HG03066 (cell line): ENCODE measurements at regions not wholly inside any gene's neighbourhood (a gene's known extent, or its start where the extent isn't known, plus 50 kb on each side); places are given as distances from the start of the nearest gene placed in this dataset.

Source experiments
- ATAC-seq: cut with Tn5 transposase; IDR thresholded peaks from one replicate; pipeline ENCODE4 v1.9.1; 2021; ENCODE audit warnings: low read depth; ENCODE audit not compliant: unreplicated experiment

DNA sequence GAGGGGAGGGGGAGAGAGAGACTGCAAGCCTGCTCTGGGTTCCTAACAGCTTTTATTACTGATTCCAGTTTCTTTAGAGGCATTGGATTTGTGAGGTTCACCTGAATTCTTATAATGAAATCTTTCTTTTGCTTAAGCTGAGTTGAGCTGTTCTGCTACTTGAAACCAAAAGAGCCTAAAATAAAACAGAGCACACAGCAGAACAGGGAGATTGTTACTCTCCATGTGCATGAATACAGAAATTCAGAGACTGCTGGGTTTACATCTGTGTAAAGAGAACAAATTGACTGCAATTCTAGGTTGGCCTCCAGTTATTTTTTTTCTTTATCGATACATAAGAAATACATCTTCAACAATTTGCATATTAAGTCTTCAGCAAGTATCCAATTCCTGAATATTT, 168.8 kb upstream of the NRIP1 start:
- no peak for ATAC-seq

DNA sequence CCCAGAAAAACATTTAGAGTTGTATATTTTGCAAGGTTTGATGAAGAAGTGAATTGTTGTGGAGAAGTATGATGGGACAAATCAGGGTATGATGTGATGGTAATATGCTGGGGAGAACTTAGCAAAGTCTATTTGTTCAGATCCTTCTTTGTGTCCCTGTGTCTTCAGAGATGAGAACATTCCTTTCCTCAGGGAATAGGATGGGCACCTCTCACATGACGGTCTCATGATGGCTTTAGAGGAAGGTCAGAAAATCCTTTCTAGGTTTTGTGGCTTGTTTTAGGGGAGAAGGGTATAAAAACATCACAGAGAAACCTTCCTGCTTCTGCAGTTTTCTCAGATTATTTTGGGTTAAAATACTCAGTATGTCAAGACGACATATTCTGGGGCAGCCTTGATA, 171.3 kb upstream of the NRIP1 start:
- no peak for ATAC-seq

DNA sequence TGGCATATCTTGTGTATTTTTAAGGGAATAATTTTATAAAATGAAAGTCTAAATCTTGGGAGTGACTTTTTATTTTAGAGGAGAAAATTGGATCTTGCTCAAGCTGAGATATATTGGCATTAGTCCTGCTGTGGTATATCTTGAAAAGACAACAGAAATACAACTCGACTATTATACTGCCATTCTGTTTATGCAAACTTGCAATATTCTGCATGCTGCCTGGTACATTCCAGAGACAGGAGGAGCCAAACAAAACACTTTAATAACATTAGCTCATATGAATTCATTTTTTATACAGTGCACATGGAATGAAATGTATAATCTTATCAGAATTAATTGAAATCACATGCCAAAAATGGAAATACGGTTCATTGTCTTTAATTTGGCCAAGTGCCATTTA, 176.0 kb upstream of the NRIP1 start:
- ATAC-seq: no peak

DNA sequence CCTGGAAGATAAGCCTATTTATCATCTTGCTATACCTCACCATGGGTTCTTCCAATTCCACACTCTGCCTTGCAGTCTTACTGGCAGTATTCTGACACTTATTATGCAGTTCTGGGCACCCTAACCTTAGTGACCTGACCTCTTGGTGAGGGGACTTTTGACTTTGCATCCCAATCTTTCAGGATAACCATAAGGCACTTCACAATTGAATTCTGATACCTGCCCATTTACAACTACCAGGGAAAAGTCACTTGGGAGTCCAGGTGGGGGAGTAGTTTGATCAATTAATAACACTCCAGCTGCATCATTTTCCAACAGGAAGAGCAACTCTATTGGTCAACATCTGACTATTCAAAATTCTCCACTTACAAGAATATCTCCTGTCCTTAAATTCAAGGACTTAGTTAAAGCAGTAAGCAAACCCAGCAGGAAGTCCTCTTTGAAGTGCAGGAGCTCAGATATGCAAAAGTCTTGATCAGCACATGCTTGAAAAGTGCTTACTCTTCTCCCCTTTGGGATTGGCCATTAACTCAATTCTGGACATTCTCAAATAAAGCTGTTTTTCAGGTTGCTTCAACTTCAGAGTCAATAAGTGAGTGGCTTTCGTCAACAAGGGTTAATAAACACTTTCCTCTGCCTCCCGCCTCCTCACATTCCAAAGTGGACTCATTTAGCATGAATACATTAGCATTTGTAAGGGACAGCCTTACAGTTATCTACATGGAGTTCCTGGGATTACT, 177.4 kb upstream of the NRIP1 start:
- no peak for ATAC-seq

DNA sequence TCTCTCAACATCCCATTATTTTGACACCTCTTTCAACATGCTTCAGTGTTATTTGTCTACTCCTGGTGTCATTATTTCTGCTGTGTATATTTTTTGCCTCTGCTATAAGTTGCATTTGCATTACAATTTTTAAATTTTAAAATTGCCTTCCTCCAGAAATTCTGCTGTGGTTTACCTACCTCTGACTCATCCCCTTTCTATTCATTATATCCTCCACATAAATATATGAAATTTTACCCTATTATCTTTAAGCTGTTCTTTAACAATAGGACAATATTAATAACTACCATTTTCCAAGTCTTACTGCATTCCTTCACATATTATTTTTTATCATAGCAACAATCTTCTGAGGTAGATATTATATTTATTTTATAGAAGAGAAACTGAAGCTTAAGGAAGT, 178.1 kb upstream of the NRIP1 start:
- no peak for ATAC-seq

DNA sequence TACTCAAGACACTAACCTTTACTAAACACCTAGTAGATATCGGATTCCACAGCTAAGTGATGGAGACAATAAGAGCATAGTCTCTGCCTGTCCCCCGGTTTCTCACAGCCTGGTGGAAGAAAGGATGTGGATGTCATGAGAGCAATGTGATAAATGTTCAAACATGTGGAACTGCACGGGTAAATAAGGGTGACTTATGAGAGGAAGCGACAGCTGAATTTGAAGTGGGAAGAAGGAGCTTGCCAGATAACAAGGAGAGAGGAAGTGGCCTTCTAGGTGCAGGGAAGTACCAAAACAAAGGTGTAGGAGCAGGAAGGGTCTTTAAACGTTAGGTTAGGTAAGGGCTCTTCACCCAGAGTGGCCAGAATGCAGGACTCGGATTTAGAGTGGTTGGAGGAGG, 178.6 kb upstream of the NRIP1 start:
- ATAC-seq: no peak

DNA sequence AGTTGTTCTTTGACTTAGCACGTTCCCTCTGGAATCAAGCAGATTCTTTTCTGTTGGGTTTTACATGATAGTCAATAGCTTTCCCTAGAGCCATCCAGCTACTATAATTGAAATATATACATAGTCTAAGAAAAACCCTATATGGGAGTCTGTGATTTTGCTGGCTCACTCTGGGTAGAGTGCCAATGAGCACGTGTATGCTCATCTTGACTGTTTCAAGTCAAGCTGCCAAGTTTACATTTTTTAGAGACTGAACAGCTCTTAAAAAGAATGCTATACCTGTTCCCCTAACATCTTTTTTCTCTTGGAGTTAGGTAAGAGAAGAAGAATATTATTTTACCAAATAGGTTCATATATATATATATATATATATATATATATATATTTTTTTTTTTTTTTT, 182.8 kb upstream of the NRIP1 start:
- ATAC-seq: no peak

DNA sequence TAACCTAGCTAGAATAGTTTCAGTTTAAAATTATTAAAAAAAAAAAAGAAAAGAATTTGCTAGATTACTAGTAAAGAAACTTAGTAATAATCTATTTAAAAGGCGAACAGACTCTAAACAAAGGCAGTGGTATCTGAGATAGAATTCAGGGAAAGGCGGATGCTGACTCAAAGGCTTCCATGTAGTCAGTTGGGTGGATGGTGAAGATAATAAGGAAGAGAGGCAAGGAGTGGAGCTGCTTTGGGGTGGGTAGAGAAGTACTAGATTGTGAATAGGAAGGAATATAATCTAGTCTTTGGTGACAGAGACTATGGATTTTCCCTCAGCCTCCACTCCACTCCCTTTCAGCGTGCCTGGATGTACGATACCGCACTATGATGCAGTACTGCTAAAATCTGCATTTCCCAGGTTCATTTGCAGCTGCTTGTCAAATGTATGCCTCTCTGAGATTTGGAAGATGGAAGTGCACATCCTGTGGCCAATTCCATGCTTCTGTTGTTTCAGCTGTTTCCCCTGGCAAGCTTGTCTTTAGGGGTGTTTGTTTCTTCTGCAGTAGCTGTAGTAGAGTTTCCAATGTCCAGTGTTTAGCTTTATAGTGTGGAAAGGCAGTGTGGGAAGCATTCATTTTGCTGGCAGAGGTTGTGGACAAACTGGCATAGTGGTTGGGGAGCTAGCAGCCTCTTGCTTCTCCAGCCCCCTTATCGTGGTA, 184.6 kb upstream of the NRIP1 start:
- ATAC-seq: no peak

DNA sequence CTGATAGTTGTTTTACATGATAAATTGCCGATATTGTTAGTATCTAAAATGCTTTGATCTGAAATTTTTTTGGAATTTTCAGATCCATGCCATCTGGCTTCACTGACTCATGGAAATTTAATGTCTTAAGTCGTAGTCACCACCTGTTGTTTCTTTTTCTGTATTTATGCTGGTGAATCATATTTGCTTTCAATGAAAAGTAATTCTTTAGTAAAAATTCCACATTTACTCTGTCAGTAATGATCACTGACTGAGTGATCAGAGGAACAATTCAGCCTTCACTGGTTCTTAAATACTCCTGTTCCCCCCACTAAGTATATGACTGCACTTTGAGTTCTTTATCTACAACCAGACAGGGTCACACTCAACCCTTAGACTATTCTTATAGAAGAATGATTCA, 185.6 kb upstream of the NRIP1 start:
- ATAC-seq: no peak

DNA sequence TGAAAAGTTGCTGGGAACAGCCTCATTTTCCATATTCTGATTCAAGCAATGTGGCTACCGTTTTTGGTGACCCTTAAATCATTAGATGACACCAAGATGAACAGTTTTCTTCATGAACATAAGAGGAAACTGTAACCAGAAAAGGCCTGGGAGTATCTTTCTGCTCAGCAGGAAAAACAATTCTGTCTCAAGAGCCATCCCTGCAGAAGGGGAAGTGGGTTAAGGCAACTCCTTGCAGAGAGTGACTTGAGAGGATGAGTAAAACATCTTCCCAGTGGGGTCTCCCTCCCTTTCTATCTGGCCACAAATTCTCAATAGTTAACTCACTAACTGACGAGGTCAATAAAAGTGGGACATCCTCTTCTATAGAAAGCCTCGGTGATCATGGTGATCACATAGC, 187.6 kb upstream of the NRIP1 start:
- no peak for ATAC-seq

DNA sequence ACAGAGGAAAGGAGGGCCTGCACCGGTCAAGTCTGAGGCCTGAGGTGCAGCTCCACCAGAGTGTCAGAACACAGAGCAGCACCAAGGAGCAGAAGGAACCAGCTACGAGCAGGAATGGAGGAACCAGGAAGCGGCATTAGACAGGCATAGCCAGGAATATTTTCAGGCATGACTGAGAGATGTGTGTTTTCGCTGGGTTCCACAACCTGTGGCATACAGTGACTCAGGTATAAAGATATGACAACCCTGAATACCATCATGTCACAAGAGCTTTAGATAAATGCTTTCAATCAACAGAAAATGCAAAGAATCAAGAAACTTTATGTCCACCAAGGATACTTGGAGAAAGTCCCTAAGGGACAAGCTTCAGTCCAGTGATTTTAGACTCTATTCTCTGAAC, 189.3 kb upstream of the NRIP1 start:
- ATAC-seq: no peak

DNA sequence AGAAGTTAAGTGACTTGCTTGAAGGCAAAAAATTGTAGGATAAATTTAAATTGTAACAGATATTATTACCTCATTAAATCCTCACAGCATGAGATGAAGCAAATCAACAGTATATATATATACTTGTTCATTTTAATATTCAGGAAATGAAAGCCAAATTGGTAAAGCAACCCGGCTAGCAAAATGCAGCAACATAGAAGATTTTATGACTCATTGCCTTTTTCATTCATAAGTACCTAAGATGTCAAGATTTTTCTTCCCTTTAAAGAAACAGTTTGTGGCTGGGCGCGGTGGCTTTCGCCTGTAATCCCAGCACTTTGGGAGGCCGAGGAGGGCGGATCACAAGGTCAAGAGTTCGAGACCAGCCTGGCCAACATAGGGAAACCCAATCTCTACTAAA, 190.5 kb upstream of the NRIP1 start:
- no peak for ATAC-seq

DNA sequence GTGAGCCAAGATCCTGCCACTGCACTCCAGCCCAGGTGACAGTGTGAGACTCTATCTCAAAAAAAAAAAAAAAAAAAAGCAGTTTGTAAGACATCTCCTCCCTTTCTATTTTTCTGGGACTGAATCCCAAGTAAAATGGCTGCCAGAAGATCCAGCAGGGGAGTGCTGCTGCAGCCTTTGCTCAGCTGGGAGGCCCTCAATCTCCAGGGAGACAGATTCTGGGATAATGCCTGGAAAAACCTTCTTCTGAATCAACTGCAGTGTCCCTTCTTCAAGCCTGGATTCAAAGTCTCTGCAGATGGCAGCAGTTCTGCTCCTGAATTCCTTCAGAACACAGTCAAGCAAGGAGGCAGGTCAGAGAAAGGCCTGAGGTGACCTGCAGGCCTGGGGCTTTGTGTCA, 191.0 kb upstream of the NRIP1 start:
- no peak for ATAC-seq

DNA sequence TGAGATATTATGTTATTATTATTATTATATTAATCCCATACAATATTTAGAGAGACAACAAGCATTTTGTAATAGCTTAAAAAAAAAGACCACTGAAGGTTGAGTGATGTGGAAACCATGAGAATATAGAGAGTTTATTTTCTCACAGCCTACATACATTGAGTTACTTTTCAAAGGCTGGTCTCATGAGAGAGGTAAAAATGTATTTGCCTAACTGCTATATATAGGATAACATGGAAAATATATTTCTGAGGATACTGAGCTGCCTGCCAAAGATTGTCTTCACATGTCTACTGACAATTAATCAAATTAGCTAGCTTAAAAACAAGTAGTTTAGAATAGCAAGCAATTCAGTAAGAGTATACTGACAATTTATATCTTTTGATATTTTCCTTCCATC, 192.2 kb upstream of the NRIP1 start:
- ATAC-seq: no peak

DNA sequence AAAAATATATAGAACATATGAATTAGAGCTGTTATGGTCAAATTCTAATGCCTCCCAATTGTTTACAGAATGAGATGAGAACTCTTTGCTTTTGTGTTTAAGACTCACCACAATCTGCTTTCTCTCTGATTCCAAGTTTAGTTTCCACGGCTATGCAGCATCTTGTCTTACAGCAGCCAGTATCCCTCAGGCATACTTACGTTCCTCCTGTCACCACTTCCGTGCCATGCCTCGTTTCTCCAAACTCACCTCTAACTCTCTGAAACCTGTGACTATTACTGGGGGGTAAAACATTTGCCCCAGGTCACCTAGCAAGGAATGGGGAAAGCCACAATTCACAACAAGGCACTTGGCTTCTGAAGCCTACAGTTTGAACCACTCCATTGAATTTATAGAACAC, 192.8 kb upstream of the NRIP1 start:
- ATAC-seq: no peak

DNA sequence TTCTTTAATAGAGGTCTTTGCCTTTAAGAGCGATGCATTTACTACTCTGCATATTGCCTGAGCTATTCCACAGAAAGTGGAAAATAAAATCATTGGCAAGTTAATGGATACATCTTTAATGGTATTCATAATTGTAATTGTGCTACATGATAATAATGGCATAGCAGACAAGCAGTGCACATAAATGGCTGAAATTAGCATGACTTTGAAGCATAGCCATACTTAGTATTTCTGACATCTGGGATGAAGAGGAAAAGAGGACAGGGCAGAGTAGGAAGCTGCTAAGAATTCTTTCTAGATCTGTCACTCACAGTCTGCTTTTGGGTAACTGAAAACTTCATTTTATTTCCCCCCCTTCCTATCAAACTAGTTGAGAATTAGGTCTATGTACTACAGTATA, 195.0 kb upstream of the NRIP1 start:
- ATAC-seq: no peak

DNA sequence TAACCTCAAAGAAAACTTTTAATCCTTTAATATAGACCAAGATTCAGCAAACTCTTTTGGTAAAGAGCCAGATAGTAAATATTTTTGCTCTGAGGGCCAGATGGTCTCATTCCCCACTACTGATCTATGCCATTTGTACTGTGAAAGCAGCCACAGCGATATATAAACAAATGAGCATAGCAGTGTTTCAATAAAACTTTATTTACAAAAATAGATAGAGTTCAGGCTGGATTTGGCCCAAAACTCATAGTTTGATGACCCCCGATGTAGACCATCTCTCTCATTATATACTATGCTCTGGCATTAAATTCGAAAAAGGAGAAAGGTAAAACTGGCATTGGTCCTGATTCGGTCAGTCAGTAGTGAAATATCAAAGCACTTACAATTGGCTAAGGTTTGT, 195.8 kb upstream of the NRIP1 start:
- no peak for ATAC-seq

DNA sequence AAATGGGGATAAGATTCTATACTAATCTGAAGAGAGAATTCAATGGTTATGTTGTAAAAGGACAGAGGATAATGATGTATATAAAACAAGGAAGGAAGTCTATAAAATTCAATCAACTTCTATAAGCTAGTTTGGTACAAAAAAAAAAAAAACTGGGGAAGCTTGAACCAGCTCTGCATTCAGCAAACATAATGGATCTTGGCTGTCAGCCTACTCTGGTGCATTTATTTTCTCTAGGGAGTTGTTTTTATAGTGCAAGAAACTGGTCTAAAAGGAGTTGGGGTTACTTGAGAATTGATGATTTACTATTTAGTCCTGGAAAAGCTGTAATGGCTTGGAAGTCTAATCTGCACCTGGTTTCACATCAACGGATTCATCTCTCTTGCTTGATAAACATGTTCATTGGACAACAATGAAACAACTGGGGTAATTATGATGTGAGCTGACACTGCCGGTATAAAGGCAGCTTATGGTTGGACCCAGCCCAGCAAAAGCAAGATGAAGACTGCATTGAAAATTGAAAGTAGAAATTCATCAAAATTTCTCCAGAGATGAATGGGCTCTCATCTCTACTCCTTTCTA, 199.4 kb upstream of the NRIP1 start:
- no peak for ATAC-seq

DNA sequence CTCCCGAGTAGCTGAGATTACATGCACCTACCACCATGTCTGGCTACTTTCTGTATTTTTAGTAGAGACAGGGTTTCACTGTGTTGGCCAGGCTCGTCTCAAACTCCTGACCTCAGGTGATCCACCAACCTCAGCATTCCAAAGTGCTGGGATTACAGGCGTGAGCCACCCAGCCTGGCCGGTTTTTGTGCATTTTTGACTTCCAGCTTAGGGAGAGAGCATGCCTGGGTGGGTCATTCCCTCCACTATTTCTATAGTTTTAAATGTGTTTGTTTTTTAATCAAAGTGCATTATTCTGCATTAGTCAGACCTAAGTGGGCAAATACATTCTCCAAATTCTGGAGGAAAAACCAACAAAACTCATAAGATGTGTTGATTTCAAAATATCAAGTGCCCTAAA, 207.4 kb upstream of the NRIP1 start:
- no peak for ATAC-seq

DNA sequence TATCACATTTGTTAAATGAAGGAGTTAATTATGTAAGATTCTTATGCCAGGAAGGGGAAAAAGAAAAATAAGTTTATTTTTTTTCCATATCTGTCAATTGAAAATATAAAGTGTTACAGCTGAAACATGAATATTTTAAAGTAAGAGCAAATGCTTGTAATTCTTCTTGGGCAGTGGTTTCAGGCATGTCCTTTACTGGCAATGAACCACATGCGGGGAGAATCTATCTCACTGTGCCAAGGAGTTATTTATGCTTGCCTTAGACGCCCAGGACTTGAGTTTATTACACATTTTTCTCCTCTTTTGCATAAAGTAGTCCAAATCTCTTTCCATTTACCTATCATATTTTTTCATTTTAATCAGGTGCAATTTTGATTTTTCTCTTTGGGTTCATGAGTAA, 207.8 kb upstream of the NRIP1 start:
- no peak for ATAC-seq

DNA sequence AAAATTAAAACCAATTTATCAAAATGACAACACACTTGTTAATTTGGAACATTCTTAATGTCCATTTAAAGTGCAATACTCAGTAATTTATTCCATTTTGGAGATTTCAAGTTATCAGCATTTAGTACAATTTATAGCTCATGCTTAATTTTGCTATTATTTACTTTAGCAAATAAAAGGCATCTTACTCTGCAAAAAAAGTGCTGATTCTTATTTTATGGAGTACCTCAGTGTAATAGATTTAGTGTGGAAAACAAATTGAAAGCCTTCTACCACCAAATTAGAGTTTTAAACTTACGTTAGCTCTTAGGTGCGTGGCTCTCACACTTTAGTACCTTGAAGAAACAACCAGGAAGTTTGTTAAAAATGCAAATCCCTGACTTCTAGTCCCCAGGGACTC, 208.4 kb upstream of the NRIP1 start:
- ATAC-seq: no peak
